HUES6 (cell line): ENCODE measurements at regions not wholly inside any gene's neighbourhood (a gene's known extent, or its start where the extent isn't known, plus 50 kb on each side); places are given as distances from the start of the nearest gene placed in this dataset.

ENCODE experiments used
- H3K27ac ChIP-seq: 2 replicates; pipeline ENCODE4 v1.7.0; 2013; ENCODE audit warnings: low read depth, mild to moderate bottlenecking, low read length, inconsistent platforms
- H3K27me3 ChIP-seq: 2 replicates; pipeline ENCODE4 v1.6.1; 2013; ENCODE audit warnings: low read length; ENCODE audit not compliant: control insufficient read depth, insufficient read depth
- H3K36me3 ChIP-seq: 2 replicates; pipeline ENCODE4 v1.6.1; 2013; ENCODE audit warnings: low read length; ENCODE audit not compliant: control insufficient read depth, insufficient read depth
- H3K4me1 ChIP-seq: 2 replicates; pipeline ENCODE4 v1.6.1; 2013; ENCODE audit warnings: low read length; ENCODE audit not compliant: control insufficient read depth, insufficient read depth
- H3K4me3 ChIP-seq: 2 replicates; pipeline ENCODE4 v1.5.1; 2013; ENCODE audit warnings: low read depth, low read length
- H3K9ac ChIP-seq: one replicate; pipeline ENCODE4 v1.6.1; 2013; ENCODE audit warnings: mild to moderate bottlenecking, low read length
- H3K9me3 ChIP-seq: 2 replicates; pipeline ENCODE4 v1.6.1; 2013; ENCODE audit warnings: low read depth, low read length; ENCODE audit not compliant: control insufficient read depth, insufficient read depth

- Histone ChIP-seq H3K9me3 (peaks cover 28% of the 10 kb centered on the region), H3K27ac (no peak overlapping the region), H3K36me3 (no peaks in the 10 kb centered on the region), H3K4me1 (no peaks in the 10 kb centered on the region), H3K9ac (no peak overlapping the region), H3K4me3 (no peak overlapping the region), H3K27me3 (no peaks in the 10 kb centered on the region)
Observed at GRCh38 chr15:95208071-95208470, 976.7 kb downstream of the MCTP2 start.

DNA sequence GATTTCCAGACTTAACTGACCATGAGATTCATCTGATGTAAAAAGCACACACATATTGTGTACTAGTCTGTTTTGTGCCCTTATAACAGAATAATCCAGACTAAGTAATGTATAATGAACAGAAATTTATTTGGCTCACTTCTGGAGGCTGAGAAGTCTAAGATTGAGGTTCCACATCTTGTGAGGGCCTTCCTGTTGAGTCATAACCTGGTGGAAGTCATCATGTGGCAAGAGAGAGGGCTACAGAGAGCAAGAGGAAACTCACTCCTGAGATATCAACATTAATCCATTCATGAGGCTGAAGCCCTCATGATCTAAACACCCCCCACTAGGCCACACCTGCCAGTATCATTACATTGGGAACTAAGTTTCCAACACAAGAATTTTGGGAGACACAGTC is 977.6 kb downstream of the MCTP2 start:
- H3K36me3 ChIP-seq: no peaks in the 10 kb centered on the region
- H3K4me1 ChIP-seq: no peaks in the 10 kb centered on the region

DNA sequence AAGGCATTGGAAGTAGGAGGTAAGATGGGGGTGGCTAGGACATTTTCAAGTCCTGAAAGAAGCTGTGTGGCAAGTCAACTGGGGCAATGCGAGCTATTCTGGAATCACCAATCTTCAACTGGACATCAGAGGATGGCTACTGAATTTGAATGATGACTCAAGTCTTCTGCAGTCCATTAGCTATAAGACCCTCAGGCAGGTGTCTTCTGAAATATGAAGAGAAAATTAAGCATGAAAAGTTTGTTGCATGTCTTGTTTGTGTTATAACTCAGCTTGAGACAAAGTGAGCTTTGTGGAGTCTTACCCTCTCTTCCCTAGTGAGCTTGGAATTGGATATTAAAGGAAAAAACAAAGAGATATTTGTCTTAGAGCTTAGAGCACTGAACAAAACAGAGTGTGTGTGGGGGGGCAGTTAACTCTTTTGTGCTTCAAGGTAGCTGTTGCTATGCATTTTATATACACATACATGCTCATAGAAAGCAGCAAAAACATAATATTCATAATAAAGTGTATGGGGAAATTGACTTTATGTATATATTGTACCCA is 979.1 kb downstream of the MCTP2 start:
- H3K4me3 ChIP-seq: no peak overlapping the region
- H3K36me3 ChIP-seq: no peaks in the 10 kb centered on the region
- H3K4me1 ChIP-seq: no peaks in the 10 kb centered on the region
- no peak overlapping the region for H3K27ac ChIP-seq
- no peak overlapping the region for H3K9ac ChIP-seq
- no peaks in the 10 kb centered on the region for H3K27me3 ChIP-seq
- peaks cover 20% of the 10 kb centered on the region for H3K9me3 ChIP-seq

More for the DNA sequence above, 977.6 kb downstream of the MCTP2 start:
- H3K27ac ChIP-seq: no peak overlapping the region
- no peak overlapping the region for H3K9ac ChIP-seq
- no peak overlapping the region for H3K4me3 ChIP-seq
- H3K27me3 ChIP-seq: no peaks in the 10 kb centered on the region
- H3K9me3 ChIP-seq: peaks cover 24% of the 10 kb centered on the region

GRCh38 chr15:95215017-95215416 is 983.7 kb downstream of the MCTP2 start:
- no peak overlapping the region for H3K9ac ChIP-seq
- no peak overlapping the region for H3K4me3 ChIP-seq
- no peaks in the 10 kb centered on the region for H3K27me3 ChIP-seq
- no peaks in the 10 kb centered on the region for H3K36me3 ChIP-seq
- no peaks in the 10 kb centered on the region for H3K4me1 ChIP-seq
- H3K27ac ChIP-seq: no peak overlapping the region
- no peaks in the 10 kb centered on the region; the same call in 1 of the 2 replicates for H3K9me3 ChIP-seq

- Histone ChIP-seq H3K4me1 (no peaks in the 10 kb centered on the region), H3K36me3 (no peaks in the 10 kb centered on the region), H3K27ac (no peak overlapping the region), H3K4me3 (no peak overlapping the region), H3K9ac (no peak overlapping the region), H3K9me3 (no peaks in the 10 kb centered on the region), H3K27me3 (no peaks in the 10 kb centered on the region)
Observed at GRCh38 chr15:95226835-95227234, 995.5 kb downstream of the MCTP2 start.

DNA sequence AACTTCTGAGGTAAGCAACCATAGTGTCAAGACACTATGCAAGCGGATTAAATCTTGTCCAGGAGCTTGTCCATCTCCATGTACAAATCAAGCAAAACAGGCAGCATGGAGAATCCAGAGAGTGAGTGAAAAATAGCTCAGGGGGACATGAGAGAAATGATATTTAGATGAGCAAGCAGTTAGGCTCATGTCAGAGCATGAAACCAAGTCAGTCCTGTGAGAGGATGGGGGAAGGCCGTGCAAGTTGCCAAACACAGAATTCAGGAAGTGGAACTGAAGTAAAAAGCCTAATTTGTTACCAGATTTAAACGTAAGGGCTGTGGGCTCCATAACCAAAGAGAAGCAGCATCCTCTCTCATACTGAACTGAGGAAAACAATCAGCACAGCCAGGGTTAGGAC is 995.9 kb downstream of the MCTP2 start:
- Histone ChIP-seq H3K27ac (no peak overlapping the region), H3K27me3 (no peaks in the 10 kb centered on the region), H3K4me1 (no peaks in the 10 kb centered on the region)

GRCh38 chr15:95228856-95229555 is 997.6 kb downstream of the MCTP2 start:
- H3K9me3 ChIP-seq: no peaks in the 10 kb centered on the region
- no peak overlapping the region for H3K9ac ChIP-seq
- H3K27me3 ChIP-seq: no peaks in the 10 kb centered on the region
- H3K27ac ChIP-seq: no peak overlapping the region
- no peaks in the 10 kb centered on the region for H3K36me3 ChIP-seq
- H3K4me1 ChIP-seq: no peaks in the 10 kb centered on the region
- H3K4me3 ChIP-seq: no peak overlapping the region

More for the DNA sequence above, 995.9 kb downstream of the MCTP2 start:
- H3K9ac ChIP-seq: no peak overlapping the region
- H3K9me3 ChIP-seq: no peaks in the 10 kb centered on the region
- H3K4me3 ChIP-seq: no peak overlapping the region
- H3K36me3 ChIP-seq: no peaks in the 10 kb centered on the region

- Histone ChIP-seq H3K9ac (no peak overlapping the region), H3K4me3 (no peak overlapping the region), H3K27ac (no peak overlapping the region), H3K36me3 (no peaks in the 10 kb centered on the region), H3K4me1 (no peaks in the 10 kb centered on the region), H3K9me3 (peaks cover 20% of the 10 kb centered on the region), H3K27me3 (no peaks in the 10 kb centered on the region)
Observed at GRCh38 chr15:95235033-95235432, 1003.7 kb downstream of the MCTP2 start.

DNA sequence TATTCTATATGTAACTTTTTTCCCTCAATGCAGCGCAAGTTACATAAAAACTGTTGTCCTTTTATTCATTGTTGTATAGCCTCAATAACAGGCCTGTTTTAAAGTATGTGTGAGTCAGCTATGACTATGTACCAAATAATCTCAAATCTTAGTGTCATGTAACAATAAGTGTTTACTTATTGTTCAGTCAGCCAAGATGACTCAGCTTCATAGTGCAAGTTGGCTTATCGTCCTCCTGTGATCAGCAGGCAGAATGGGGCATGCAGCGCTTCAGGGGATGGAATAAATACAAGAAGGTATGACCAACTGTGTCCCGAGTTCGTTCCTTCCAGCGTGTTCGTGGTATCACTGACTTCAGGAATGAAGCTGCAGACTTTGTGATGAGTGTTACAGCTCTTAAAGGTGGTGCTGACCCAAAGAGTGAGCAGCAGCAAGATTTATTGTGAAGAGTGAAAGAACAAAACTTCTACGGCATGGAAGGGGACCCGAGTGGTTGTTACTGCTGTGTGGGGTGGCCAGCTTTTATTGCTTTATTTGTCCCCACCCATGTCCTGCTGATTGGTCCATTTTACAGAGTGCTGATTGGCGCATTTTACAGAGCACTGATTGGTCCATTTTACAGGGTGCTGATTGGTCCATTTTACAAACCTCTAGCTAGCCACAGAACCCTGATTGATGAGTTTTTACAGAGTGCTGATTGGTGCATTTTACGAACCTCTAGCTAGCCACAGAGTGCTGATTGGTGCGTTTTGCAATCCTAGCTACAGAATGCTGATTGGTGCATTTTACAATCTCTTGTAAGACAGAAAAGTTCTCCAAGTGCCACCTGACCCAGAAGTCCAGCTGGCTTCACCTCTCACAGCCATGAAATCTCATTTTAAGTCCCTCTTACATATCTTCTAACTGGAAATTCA is 1016.0 kb downstream of the MCTP2 start:
- no peaks in the 10 kb centered on the region for H3K4me1 ChIP-seq
- no peaks in the 10 kb centered on the region for H3K36me3 ChIP-seq
- no peaks in the 10 kb centered on the region for H3K9me3 ChIP-seq
- no peak overlapping the region for H3K4me3 ChIP-seq
- H3K27me3 ChIP-seq: no peaks in the 10 kb centered on the region
- no peak overlapping the region for H3K27ac ChIP-seq
- no peak overlapping the region for H3K9ac ChIP-seq

DNA sequence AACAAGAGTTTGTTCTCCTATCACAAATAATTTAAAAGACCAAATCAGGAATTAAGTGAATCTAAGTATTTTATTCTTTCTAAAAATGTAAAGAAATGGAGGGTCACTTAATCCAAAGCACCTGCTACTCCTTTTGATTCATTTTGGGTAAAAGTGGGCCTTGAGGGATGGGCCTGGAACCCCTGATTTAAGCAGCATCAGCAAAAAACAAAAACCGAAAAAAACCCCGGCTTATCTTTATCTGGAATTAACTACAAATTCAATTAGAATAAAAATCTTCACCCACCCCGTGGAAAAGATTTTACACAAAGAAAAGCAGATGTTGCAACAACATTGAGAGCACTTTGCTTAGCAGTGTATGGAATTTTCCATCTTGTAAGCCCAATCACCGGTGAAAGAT is 1018.2 kb downstream of the MCTP2 start:
- Histone ChIP-seq H3K4me3 (no peak overlapping the region), H3K27ac (no peak overlapping the region), H3K27me3 (no peaks in the 10 kb centered on the region), H3K9me3 (no peaks in the 10 kb centered on the region), H3K9ac (no peak overlapping the region), H3K36me3 (no peaks in the 10 kb centered on the region), H3K4me1 (no peaks in the 10 kb centered on the region)

- Histone ChIP-seq H3K9me3 (no peaks in the 10 kb centered on the region), H3K27ac (no peak overlapping the region), H3K27me3 (no peaks in the 10 kb centered on the region), H3K36me3 (no peaks in the 10 kb centered on the region), H3K4me3 (no peak overlapping the region), H3K9ac (no peak overlapping the region), H3K4me1 (no peaks in the 10 kb centered on the region)
Observed at GRCh38 chr15:95252404-95252803, 1021.0 kb downstream of the MCTP2 start.
